BJ (cell line): ENCODE measurements at regions not wholly inside any gene's neighbourhood (a gene's known extent, or its start where the extent isn't known, plus 50 kb on each side); places are given as distances from the start of the nearest gene placed in this dataset.

Source experiments
- CTCF ChIA-PET: fragments of 350-600 bp; formaldehyde crosslinking; extraction: SDS; loops from one replicate; lab custom pipeline; 2021; ENCODE audit warnings: antibody characterized with exemption, inconsistent platforms; lab: Yijun Ruan, JAX
- POLR2A ChIA-PET: fragments of 300-600 bp; sonication (Branson Sonifier 250); formaldehyde crosslinking; extraction: SDS; loops from one replicate; lab custom pipeline; 2021; ENCODE audit warnings: antibody characterized with exemption; lab: Charles Lee
- DNase-seq: peaks from one replicate; pipeline ENCODE4 v3.0.0-alpha.2; 2011; ENCODE audit warnings: low read depth
- H3K27me3 ChIP-seq: 2 replicates; pipeline ENCODE4 v1.6.0; 2011; ENCODE audit warnings: low read length; ENCODE audit not compliant: control insufficient read depth, insufficient read depth
- H3K36me3 ChIP-seq: 2 replicates; pipeline ENCODE4 v1.5.1; 2011; ENCODE audit warnings: low read length; ENCODE audit not compliant: control insufficient read depth, insufficient read depth
- H3K4me3 ChIP-seq: 2 replicates; pipeline ENCODE4 v1.5.1; 2011; ENCODE audit warnings: low read depth, mild to moderate bottlenecking, control low read depth, low read length
- TF ChIP-seq, protein P1 (sequence below): IDR thresholded peaks from 2 replicates; pipeline ENCODE4 v1.5.1; 2011; ENCODE audit warnings: low read depth, mild to moderate bottlenecking, control low read depth, inconsistent platforms, low read length, moderate library complexity; ENCODE audit not compliant: insufficient read depth

DNA sequence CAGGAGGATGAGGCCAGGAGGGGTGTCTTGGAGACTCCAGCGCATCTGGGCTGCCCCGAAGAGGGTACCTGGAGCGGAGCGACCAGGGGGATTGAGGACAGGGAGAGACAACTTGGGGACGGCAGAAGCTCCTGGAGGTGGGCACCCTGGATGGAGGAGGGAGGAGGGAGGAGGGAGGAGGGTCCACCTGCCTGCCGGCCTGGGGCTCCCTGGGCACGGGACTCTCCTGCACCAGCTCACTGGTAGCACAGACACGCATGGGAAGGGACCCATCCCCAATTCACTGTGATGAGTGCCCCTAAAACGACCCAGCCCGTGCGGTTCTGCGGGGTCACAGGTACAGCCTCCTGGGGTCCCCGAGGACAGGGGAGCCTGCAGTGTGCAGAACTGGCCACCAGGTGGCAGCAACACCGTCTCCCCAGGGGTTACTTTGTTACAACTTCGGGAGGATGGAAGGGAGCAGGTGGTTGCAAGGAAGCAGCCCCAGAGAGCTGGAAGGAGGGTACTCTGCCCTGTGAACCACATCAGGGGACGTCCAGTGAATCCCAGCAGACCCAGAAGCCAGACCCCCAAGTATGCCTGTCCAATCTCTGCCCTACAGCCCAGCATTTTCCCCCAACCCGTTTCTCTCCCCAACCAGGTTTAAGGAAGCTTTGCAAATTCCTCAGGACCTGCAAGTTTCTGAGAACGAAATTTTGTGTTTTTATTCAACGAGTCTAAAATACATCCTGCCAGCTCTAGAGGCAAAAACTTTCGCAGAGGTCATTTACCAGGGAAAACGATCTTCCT, 482.4 kb downstream of the NPHP4 start:
- ChIA-PET CTCF (interaction anchor here (0.7 to 4.4 kb wide), 13 partner anchors 8 to 736 kb away, joined by 3 to 44 read pairs (median 4); no protein-coding TSS in a partner anchor), POLR2A (no interaction called here)
- H3K36me3 ChIP-seq = no peaks in the 10 kb centered on the region
- no peak overlapping the region for H3K4me3 ChIP-seq
- no peaks in the 10 kb centered on the region for H3K27me3 ChIP-seq
- DNase-seq = no peak
- TF ChIP-seq, protein P1, sequence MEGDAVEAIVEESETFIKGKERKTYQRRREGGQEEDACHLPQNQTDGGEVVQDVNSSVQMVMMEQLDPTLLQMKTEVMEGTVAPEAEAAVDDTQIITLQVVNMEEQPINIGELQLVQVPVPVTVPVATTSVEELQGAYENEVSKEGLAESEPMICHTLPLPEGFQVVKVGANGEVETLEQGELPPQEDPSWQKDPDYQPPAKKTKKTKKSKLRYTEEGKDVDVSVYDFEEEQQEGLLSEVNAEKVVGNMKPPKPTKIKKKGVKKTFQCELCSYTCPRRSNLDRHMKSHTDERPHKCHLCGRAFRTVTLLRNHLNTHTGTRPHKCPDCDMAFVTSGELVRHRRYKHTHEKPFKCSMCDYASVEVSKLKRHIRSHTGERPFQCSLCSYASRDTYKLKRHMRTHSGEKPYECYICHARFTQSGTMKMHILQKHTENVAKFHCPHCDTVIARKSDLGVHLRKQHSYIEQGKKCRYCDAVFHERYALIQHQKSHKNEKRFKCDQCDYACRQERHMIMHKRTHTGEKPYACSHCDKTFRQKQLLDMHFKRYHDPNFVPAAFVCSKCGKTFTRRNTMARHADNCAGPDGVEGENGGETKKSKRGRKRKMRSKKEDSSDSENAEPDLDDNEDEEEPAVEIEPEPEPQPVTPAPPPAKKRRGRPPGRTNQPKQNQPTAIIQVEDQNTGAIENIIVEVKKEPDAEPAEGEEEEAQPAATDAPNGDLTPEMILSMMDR = peak; percentile 91

DNA sequence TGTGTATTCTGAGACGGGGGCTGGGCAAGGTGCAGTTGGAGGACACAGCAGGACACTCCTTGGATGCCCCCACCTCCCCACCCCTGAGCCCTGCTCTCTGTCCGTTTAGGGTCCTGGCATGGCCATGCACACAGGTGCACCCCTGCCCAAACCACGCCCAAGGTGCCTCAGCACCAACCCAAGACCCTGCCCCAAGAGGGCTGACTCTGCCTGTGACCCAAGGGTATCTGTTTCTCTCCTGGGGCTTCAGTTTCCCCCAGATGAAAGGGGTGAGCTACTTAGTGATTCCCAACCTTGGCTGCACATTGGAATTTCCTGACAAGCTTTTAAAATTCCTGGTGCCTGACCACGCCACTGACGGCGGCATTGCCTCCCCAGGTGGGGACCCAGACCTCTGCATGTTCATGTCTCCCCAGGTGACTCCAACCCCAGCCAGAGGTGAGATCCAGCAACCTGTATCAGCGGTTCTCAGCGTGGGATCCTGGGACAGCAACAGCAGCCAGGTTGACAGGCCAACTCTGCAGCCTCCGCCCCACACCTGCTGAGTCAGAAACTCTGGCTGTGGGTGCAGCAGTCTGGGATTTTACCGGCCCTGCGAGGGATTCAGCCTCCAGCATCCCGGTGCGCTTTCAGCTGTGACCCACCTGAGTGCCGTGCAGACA, 483.4 kb downstream of the NPHP4 start:
- H3K4me3 ChIP-seq = no peak overlapping the region
- H3K36me3 ChIP-seq = no peaks in the 10 kb centered on the region
- TF ChIP-seq, protein P1 = no peak
- H3K27me3 ChIP-seq = no peaks in the 10 kb centered on the region
- CTCF ChIA-PET = interaction anchor here (0.6 to 4.4 kb wide), 6 partner anchors 15 to 474 kb away, joined by 3 to 44 read pairs (median 6); no protein-coding TSS in a partner anchor
- POLR2A ChIA-PET = no interaction called here
- no peak for DNase-seq

DNA sequence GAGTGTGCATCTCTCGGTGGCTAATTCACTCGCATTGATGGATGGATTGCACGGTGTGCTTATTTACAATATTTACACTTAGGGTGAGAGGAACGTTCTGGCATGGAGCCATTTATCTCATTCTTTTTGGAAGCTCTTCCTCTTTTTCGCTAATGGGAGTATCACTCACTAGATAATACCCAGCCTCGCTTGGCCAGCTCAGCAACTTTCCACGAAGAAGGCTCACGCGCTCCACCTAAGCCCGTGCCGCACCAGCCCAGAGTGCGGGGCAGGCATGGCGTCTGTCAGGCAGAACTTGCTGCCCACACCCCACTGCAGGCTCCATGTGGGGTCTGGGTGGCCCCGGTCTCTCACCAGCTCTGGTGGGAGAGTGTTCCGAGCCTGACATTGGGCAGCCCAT, 484.9 kb downstream of the NPHP4 start:
- no peak for DNase-seq
- POLR2A ChIA-PET = no interaction called here
- TF ChIP-seq, protein P1 = no peak
- H3K27me3 ChIP-seq = no peaks in the 10 kb centered on the region
- no peaks in the 10 kb centered on the region for H3K36me3 ChIP-seq
- no peak overlapping the region for H3K4me3 ChIP-seq
- CTCF ChIA-PET = interaction anchor here (0.6 to 4.4 kb wide), 4 partner anchors 387 to 725 kb away, joined by 3 to 44 read pairs (median 5); no protein-coding TSS in a partner anchor

DNA sequence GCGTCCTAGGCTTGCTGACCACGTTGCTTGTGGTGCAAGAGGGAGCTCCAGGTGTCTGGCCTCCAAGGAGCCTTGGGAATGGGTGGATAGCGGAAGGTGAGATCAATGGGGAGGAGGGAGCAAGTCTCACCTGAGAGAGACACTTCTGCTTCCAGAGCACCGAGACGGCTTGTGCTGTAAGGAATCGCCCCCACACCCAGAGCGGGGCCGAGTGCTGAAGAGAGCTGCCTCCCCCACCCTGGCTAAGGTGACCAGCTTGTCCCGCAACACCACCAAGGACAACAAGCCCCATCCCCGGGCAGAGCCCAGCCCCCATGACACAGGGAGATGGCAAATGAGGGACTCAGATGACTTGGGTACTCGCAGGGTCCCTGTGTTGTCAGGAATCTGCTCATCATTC, 485.6 kb downstream of the NPHP4 start:
- Histone ChIP-seq H3K4me3 (no peak overlapping the region), H3K27me3 (no peaks in the 10 kb centered on the region), H3K36me3 (no peaks in the 10 kb centered on the region)
- POLR2A ChIA-PET = no interaction called here
- TF ChIP-seq, protein P1 = no peak
- CTCF ChIA-PET = interaction anchor here (4.4 kb wide), 1 partner anchor 468 kb away, joined by 44 read pairs; no protein-coding TSS in a partner anchor
- no peak for DNase-seq

DNA sequence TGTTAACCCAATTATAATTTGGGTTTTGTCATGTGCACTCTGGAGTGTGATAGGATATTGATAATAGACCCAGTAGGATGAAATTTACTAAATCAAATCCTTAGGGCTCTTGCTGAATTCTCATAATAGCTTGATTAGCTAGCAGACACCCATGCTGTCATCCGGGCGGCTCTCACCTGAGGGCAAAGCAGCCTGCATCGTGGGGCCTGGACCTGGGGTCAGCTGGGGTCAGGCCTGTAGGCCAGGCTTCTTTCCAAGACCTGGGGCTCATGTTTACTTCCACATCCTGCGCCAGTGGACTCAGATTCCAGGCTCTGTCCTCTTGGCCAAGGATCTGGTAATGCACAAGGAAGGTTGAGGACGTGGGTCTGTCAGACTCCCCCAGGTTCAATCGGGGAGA, 486.3 kb downstream of the NPHP4 start:
- H3K4me3 ChIP-seq = no peak overlapping the region
- TF ChIP-seq, protein P1 = no peak
- ChIA-PET CTCF (interaction anchor here (1.3 kb wide), 1 partner anchor 9 kb away, joined by 5 read pairs; no protein-coding TSS in a partner anchor), POLR2A (no interaction called here)
- no peak for DNase-seq
- no peaks in the 10 kb centered on the region for H3K27me3 ChIP-seq
- no peaks in the 10 kb centered on the region for H3K36me3 ChIP-seq
